OCI-LY3 (cell line): ENCODE measurements at regions not wholly inside any gene's neighbourhood (a gene's known extent, or its start where the extent isn't known, plus 50 kb on each side); places are given as distances from the start of the nearest gene placed in this dataset.

Source experiments
- H2AFZ ChIP-seq: fragments of 200-600, 300-600 bp; shearing (Covaris generic); 2 replicates; pipeline ENCODE4 v1.6.0; 2014; ENCODE audit warnings: antibody characterized with exemption, low read depth, low read length
- H3K27ac ChIP-seq: fragments of 200-600, 300-600 bp; sonication (generic); 2 replicates; pipeline ENCODE4 v1.5.1; 2014; ENCODE audit warnings: mild to moderate bottlenecking, low read length, moderate library complexity, mixed read lengths
- H3K27me3 ChIP-seq: fragments of 200-600, 300-600 bp; sonication (generic); 2 replicates; pipeline ENCODE4 v1.6.1; 2014; ENCODE audit warnings: low read depth, low read length, mixed read lengths
- H3K36me3 ChIP-seq: fragments of 200-600, 300-600 bp; sonication (generic); replicated peaks from 2 replicates; pipeline ENCODE3; 2014; ENCODE audit warnings: low read depth, low read length, mixed read lengths
- H3K4me1 ChIP-seq: fragments of 300-600, 200-600 bp; sonication (generic); 2 replicates; pipeline ENCODE4 v1.6.1; 2014; ENCODE audit warnings: low read length, mixed read lengths
- H3K4me2 ChIP-seq: fragments of 200-600, 300-600 bp; sonication (generic); 2 replicates; pipeline ENCODE4 v1.6.1; 2014; ENCODE audit warnings: low read length, mixed read lengths
- H3K4me3 ChIP-seq: fragments of 300-600, 200-600 bp; sonication (generic); 2 replicates; pipeline ENCODE4 v1.5.1; 2014; ENCODE audit warnings: antibody characterized with exemption, mild to moderate bottlenecking, low read length, moderate library complexity
- H3K79me2 ChIP-seq: fragments of 300-600, 200-600 bp; shearing (Covaris generic); 2 replicates; pipeline ENCODE4 v1.6.1; 2014; ENCODE audit warnings: mild to moderate bottlenecking, low read length, mixed read lengths
- H3K9ac ChIP-seq: fragments of 300-600, 200-600 bp; shearing (Covaris generic); 2 replicates; pipeline ENCODE4 v1.6.0; 2014; ENCODE audit warnings: mild to moderate bottlenecking, low read length, moderate library complexity
- H3K9me3 ChIP-seq: fragments of 200-600, 300-600 bp; shearing (Covaris generic); 2 replicates; pipeline ENCODE4 v1.6.1; 2014; ENCODE audit warnings: low read length, mixed read lengths; ENCODE audit not compliant: insufficient read depth
- H4K20me1 ChIP-seq: fragments of 200-600, 300-600 bp; sonication (generic); 2 replicates; pipeline ENCODE4 v1.6.1; 2016; ENCODE audit warnings: low read length, mixed read lengths; ENCODE audit not compliant: insufficient read depth
- CTCF ChIP-seq: fragments of 200-600, 300-600 bp; sonication (generic); IDR thresholded peaks from 2 replicates; pipeline ENCODE4 v1.5.1; 2014; ENCODE audit warnings: antibody characterized with exemption, low read length, low read depth
- EZH2phosphoT487 ChIP-seq: fragments of 200-600 bp; shearing (Covaris generic); IDR thresholded peaks from 2 replicates; pipeline ENCODE4 v1.6.1; 2018; ENCODE audit warnings: antibody characterized with exemption, mixed run types, low read depth

GRCh38 chr18:5619376-5619775 lies 75.6 kb upstream of the EPB41L3 start:
- TF ChIP-seq CTCF (no peak), EZH2phosphoT487 (no peak)
- Histone ChIP-seq H3K79me2 (no peaks in the 10 kb centered on the region), H3K27me3 (no peaks in the 10 kb centered on the region), H3K27ac (no peak overlapping the region), H3K4me2 (no peak overlapping the region), H3K9me3 (no peaks in the 10 kb centered on the region), H3K9ac (no peak overlapping the region), H2AFZ (no peak overlapping the region), H3K36me3 (no peaks in the 10 kb centered on the region), H3K4me1 (no peaks in the 10 kb centered on the region), H3K4me3 (no peak overlapping the region), H4K20me1 (no peaks in the 10 kb centered on the region)

- Histone ChIP-seq H3K4me1 (no peaks in the 10 kb centered on the region), H2AFZ (no peak overlapping the region), H3K9me3 (no peaks in the 10 kb centered on the region), H3K4me2 (no peak overlapping the region), H3K9ac (no peak overlapping the region), H3K27me3 (no peaks in the 10 kb centered on the region), H3K36me3 (no peaks in the 10 kb centered on the region), H3K4me3 (no peak overlapping the region), H4K20me1 (no peaks in the 10 kb centered on the region), H3K79me2 (no peaks in the 10 kb centered on the region), H3K27ac (no peak overlapping the region)
- TF ChIP-seq EZH2phosphoT487 (no peak), CTCF (no peak)
Measured at GRCh38 chr18:5618047-5618688, 74.4 kb upstream of the EPB41L3 start.

- H4K20me1 ChIP-seq: no peaks in the 10 kb centered on the region
- H3K36me3 ChIP-seq: no peaks in the 10 kb centered on the region
- no peak overlapping the region for H3K27ac ChIP-seq
- no peak overlapping the region for H3K4me2 ChIP-seq
- no peaks in the 10 kb centered on the region for H3K79me2 ChIP-seq
- H3K4me3 ChIP-seq: no peak overlapping the region
- H3K4me1 ChIP-seq: no peaks in the 10 kb centered on the region
- H2AFZ ChIP-seq: no peak overlapping the region
- no peak for TF ChIP-seq EZH2phosphoT487
- H3K27me3 ChIP-seq: no peaks in the 10 kb centered on the region
- no peak overlapping the region for H3K9ac ChIP-seq
- H3K9me3 ChIP-seq: no peaks in the 10 kb centered on the region
Measured at GRCh38 chr18:5611221-5611620, 67.4 kb upstream of the EPB41L3 start.

- Histone ChIP-seq H3K4me3 (no peak overlapping the region), H3K27ac (no peak overlapping the region), H3K4me1 (no peaks in the 10 kb centered on the region), H3K36me3 (no peaks in the 10 kb centered on the region), H3K27me3 (no peaks in the 10 kb centered on the region), H3K4me2 (no peak overlapping the region), H3K79me2 (no peaks in the 10 kb centered on the region), H4K20me1 (no peaks in the 10 kb centered on the region), H3K9me3 (no peaks in the 10 kb centered on the region), H2AFZ (no peak overlapping the region), H3K9ac (no peak overlapping the region)
- no peak for TF ChIP-seq EZH2phosphoT487
- no peak for TF ChIP-seq CTCF
Measured at GRCh38 chr18:5608846-5609245, 65.0 kb upstream of the EPB41L3 start.
